ENCODE measurements at regions not wholly inside any gene's neighbourhood (a gene's known extent, or its start where the extent isn't known, plus 50 kb on each side); places are given as distances from the start of the nearest gene placed in this dataset.

DNA sequence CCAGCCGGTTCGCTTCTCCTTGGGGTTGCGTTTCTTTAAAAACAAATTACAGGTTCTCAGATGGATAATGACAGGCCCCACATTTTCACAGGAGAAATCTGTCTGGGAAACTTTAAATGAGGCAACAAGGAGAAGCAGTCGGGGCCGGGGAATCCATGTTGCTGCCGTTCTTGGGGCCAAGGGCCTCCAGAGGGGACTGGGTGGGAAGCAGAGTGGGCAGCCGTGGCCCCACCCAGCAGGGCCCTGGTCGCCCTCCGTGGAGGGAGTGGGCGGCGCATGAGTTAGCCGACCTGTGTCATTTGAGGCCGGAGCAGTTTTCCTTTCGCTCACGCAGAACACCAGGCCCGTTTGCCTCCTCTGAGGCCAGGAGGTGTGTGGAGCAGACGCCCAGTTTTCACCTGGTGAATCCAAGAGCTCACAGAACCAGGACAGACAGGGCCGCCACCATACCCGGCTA lies 207.7 kb upstream of the CIBAR2 start:
- TF ChIP-seq, protein P1, sequence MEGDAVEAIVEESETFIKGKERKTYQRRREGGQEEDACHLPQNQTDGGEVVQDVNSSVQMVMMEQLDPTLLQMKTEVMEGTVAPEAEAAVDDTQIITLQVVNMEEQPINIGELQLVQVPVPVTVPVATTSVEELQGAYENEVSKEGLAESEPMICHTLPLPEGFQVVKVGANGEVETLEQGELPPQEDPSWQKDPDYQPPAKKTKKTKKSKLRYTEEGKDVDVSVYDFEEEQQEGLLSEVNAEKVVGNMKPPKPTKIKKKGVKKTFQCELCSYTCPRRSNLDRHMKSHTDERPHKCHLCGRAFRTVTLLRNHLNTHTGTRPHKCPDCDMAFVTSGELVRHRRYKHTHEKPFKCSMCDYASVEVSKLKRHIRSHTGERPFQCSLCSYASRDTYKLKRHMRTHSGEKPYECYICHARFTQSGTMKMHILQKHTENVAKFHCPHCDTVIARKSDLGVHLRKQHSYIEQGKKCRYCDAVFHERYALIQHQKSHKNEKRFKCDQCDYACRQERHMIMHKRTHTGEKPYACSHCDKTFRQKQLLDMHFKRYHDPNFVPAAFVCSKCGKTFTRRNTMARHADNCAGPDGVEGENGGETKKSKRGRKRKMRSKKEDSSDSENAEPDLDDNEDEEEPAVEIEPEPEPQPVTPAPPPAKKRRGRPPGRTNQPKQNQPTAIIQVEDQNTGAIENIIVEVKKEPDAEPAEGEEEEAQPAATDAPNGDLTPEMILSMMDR (IDR thresholded peaks at IDR 0.05): no peak
- TF ChIP-seq POLR2A (IDR thresholded peaks at IDR 0.05): no peak
